Erythroblast (primary cell): ENCODE measurements at regions not wholly inside any gene's neighbourhood (a gene's known extent, or its start where the extent isn't known, plus 50 kb on each side); places are given as distances from the start of the nearest gene placed in this dataset.

Source experiments
- GATA1 ChIP-seq: IDR thresholded peaks from 2 replicates; pipeline ENCODE4 v1.6.1; 2011; ENCODE audit warnings: low read depth, mild to moderate bottlenecking, control low read depth, low read length, moderate library complexity
- POLR2A ChIP-seq: IDR thresholded peaks from 2 replicates; pipeline ENCODE4 v1.6.1; 2011; ENCODE audit warnings: mild to moderate bottlenecking, low read length

GRCh38 chr13:111502957-111503356 lies 182.5 kb downstream of the TEX29 start:
- TF ChIP-seq POLR2A (no peak), GATA1 (no peak)
